CD4-positive, alpha-beta T cell (primary cell): ENCODE measurements at regions not wholly inside any gene's neighbourhood (a gene's known extent, or its start where the extent isn't known, plus 50 kb on each side); places are given as distances from the start of the nearest gene placed in this dataset.

ENCODE experiments used
- ATAC-seq: fragments of 200-7000 bp; cut with Tn5 transposase; one replicate; pipeline ENCODE4 v1.10.0; 2022; ENCODE audit warnings: mild to moderate bottlenecking; ENCODE audit not compliant: poor library complexity
- CTCF ChIA-PET: fragments of 350-600 bp; sonication (Branson Sonifier 250); formaldehyde crosslinking; loops from one replicate; lab custom pipeline; 2021; ENCODE audit warnings: antibody characterized with exemption, inconsistent platforms; lab: Charles Lee
- POLR2A ChIA-PET: fragments of 350-600 bp; sonication (Branson Sonifier 250); formaldehyde crosslinking; loops from one replicate; lab custom pipeline; 2021; ENCODE audit warnings: antibody characterized with exemption, inconsistent platforms; lab: Charles Lee
- DNase-seq, 14 experiments: peaks; one replicate each; pipeline ENCODE4 v3.0.0-alpha.2; 2013 to 2020; ENCODE audit warnings: mixed read lengths in 2 of 14
- H3K27ac ChIP-seq, 2 donors: one replicate each; pipeline versions ENCODE4 v1.5.1 to v1.7.0; 2013; ENCODE audit warnings: low read length in 2 of 2, low read depth in 1 of 2, mild to moderate bottlenecking in 1 of 2
- H3K27me3 ChIP-seq, 2 experiments: 1 replicate in 1 of 2; 2 replicates in 1 of 2; pipeline versions ENCODE4 v1.6.1 to v1.7.0; 2013; ENCODE audit warnings: low read length in 2 of 2, control low read depth in 1 of 2, mild to moderate bottlenecking in 1 of 2, moderate library complexity in 1 of 2; ENCODE audit not compliant: insufficient read depth in 2 of 2, control insufficient read depth in 1 of 2
- H3K36me3 ChIP-seq: one replicate; pipeline ENCODE4 v1.6.1; 2013; ENCODE audit warnings: low read length, control low read depth; ENCODE audit not compliant: insufficient read depth
- H3K4me1 ChIP-seq: one replicate; pipeline ENCODE4 v1.6.1; 2013; ENCODE audit warnings: low read length, control low read depth; ENCODE audit not compliant: insufficient read depth
- H3K4me3 ChIP-seq: one replicate; pipeline ENCODE4 v1.5.1; 2013; ENCODE audit warnings: mild to moderate bottlenecking, low read length, moderate library complexity
- H3K9me3 ChIP-seq, 2 experiments: 1 replicate in 1 of 2; 2 replicates in 1 of 2; pipeline versions ENCODE4 v1.6.1 to v1.7.0; 2013; ENCODE audit warnings: low read length in 2 of 2, mild to moderate bottlenecking in 2 of 2, control low read depth in 1 of 2, moderate library complexity in 1 of 2; ENCODE audit not compliant: control insufficient read depth in 1 of 2, insufficient read depth in 1 of 2
- H3K27ac Mint-ChIP-seq: one replicate; pipeline ENCODE4 v1.8.0; 2020; ENCODE audit warnings: mixed read lengths
- H3K27me3 Mint-ChIP-seq: one replicate; pipeline ENCODE4 v1.8.0; 2021; ENCODE audit warnings: mixed read lengths
- H3K36me3 Mint-ChIP-seq: one replicate; pipeline ENCODE4 v1.8.0; 2021; ENCODE audit warnings: low read depth, mixed read lengths
- H3K4me1 Mint-ChIP-seq: one replicate; pipeline ENCODE4 v1.8.0; 2021; ENCODE audit warnings: low read depth, mixed read lengths
- H3K4me3 Mint-ChIP-seq: one replicate; pipeline ENCODE4 v1.8.0; 2020; ENCODE audit warnings: mild to moderate bottlenecking, mixed read lengths
- H3K9me3 Mint-ChIP-seq: one replicate; pipeline ENCODE4 v1.8.0; 2020; ENCODE audit warnings: mixed read lengths
- CTCF ChIP-seq: fragments of 200-600 bp; IDR thresholded peaks from one replicate; pipeline ENCODE4 v1.8.0; 2022; ENCODE audit warnings: antibody characterized with exemption, mild to moderate bottlenecking
- intact Hi-C, 2 experiments: fragments of 100-400 bp; cut with DNase I in 1 of 2; cut with micrococcal nuclease in 1 of 2; formaldehyde crosslinking; loops; one replicate each; pipeline versions ENCODE4 v1.15.1 to v1.9.0; 2023 to 2025; cut with DNase I, micrococcal nuclease

- Histone ChIP-seq H3K4me1 (no peaks in the 10 kb centered on the region), H3K4me3 (no peak overlapping the region), H3K9me3 (peaks cover 0 to 19% of the 10 kb centered on the region in 2 experiments), H3K27me3 (no peaks in the 10 kb centered on the region), H3K36me3 (no peaks in the 10 kb centered on the region), H3K27ac (no peak overlapping the region)
- Mint-ChIP-seq H3K27me3 (no peaks in the 10 kb centered on the region), H3K36me3 (no peaks in the 10 kb centered on the region), H3K4me3 (no peak overlapping the region), H3K27ac (no peak overlapping the region), H3K9me3 (no peaks in the 10 kb centered on the region), H3K4me1 (no peaks in the 10 kb centered on the region)
- ATAC-seq, result no peak
- no peak for TF ChIP-seq CTCF
- ChIA-PET POLR2A (interaction anchor here (0.5 kb wide), 1 partner anchor 1065 kb away, joined by 3 read pairs; no protein-coding TSS in a partner anchor), CTCF (no interaction called here)
- intact Hi-C loops, result no loop called here
- no peak for DNase-seq
Observed at GRCh38 chr7:113292105-113292504, 173.8 kb upstream of the SMIM30 start.

- H3K27ac ChIP-seq, result no peak overlapping the region
- no peaks in the 10 kb centered on the region for H3K36me3 ChIP-seq
- no peaks in the 10 kb centered on the region for H3K27me3 ChIP-seq
- no peaks in the 10 kb centered on the region for H3K9me3 Mint-ChIP-seq
- POLR2A ChIA-PET, result no interaction called here
- no peaks in the 10 kb centered on the region for H3K4me1 Mint-ChIP-seq
- no peak for TF ChIP-seq CTCF
- H3K9me3 ChIP-seq, result peaks cover 0 to 19% of the 10 kb centered on the region in 2 experiments
- intact Hi-C loops, result no loop called here
- no peaks in the 10 kb centered on the region for H3K4me1 ChIP-seq
- H3K4me3 Mint-ChIP-seq, result no peak overlapping the region
- H3K4me3 ChIP-seq, result no peak overlapping the region
- no peak overlapping the region for H3K27ac Mint-ChIP-seq
- no peaks in the 10 kb centered on the region for H3K36me3 Mint-ChIP-seq
- ATAC-seq, result no peak
- DNase-seq, result no peak
- CTCF ChIA-PET, result no interaction called here
- H3K27me3 Mint-ChIP-seq, result no peaks in the 10 kb centered on the region
Observed at GRCh38 chr7:113291058-113291457, 172.7 kb upstream of the SMIM30 start.

DNA sequence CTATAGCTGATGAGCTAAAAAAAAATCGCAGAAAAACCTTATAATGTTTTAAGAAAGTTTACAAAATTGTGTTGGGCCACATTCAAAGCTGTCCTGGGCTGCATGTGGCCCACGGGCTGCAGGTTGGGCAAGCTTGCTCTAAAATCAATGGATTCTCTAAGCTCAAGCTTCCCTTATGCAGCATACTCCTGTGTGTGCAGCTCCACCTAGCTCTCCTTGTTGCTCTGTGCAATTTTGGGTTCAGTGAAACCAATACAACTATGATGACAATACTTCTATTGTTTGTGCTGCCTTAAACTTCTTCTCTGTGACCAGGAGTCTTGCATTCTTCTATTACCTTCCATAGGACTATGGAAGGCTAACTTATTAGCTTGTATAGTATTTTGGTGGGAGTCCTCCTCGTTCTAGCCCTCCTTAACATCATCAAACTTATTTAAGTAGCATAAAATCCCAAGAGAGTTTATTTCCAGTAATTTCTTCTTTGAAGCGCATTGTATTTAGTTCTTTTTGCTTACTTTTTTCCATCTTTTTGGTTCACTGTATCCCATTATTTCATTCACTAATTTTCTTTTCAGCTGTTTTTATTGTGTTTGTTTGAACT, 170.9 kb upstream of the SMIM30 start:
- no peaks in the 10 kb centered on the region for H3K36me3 Mint-ChIP-seq
- H3K27ac ChIP-seq, result no peak overlapping the region
- no peaks in the 10 kb centered on the region for H3K9me3 Mint-ChIP-seq
- no peak overlapping the region for H3K4me3 Mint-ChIP-seq
- ChIA-PET POLR2A (no interaction called here), CTCF (no interaction called here)
- no peak for TF ChIP-seq CTCF
- no peaks in the 10 kb centered on the region for H3K27me3 Mint-ChIP-seq
- H3K27ac Mint-ChIP-seq, result no peak overlapping the region
- H3K27me3 ChIP-seq, result no peaks in the 10 kb centered on the region
- ATAC-seq (no peak), DNase-seq (no peak)
- H3K4me1 ChIP-seq, result no peaks in the 10 kb centered on the region
- H3K4me3 ChIP-seq, result no peak overlapping the region
- H3K9me3 ChIP-seq, result peaks cover 0 to 11% of the 10 kb centered on the region in 2 experiments
- H3K36me3 ChIP-seq, result no peaks in the 10 kb centered on the region
- H3K4me1 Mint-ChIP-seq, result no peaks in the 10 kb centered on the region
- intact Hi-C loops, result no loop called here
